Neuronal stem cell (in vitro differentiated cells): ENCODE measurements at regions not wholly inside any gene's neighbourhood (a gene's known extent, or its start where the extent isn't known, plus 50 kb on each side); places are given as distances from the start of the nearest gene placed in this dataset.
A peak's percentile ranks its signal among the peaks of the same experiment; 100 is the strongest.

Experiments
- DNase-seq: peaks from one replicate; pipeline ENCODE4 v3.0.0-alpha.2; 2013; ENCODE audit warnings: low spot score
- H2AFZ ChIP-seq: one replicate; pipeline ENCODE4 v1.6.1; 2013; ENCODE audit warnings: mild to moderate bottlenecking, low read length, inconsistent platforms
- H2AK5ac ChIP-seq: 2 replicates; pipeline ENCODE4 v1.6.1; 2013; ENCODE audit warnings: low read depth, mild to moderate bottlenecking, inconsistent platforms, low read length, moderate library complexity, mixed read lengths
- H2BK120ac ChIP-seq: 2 replicates; pipeline ENCODE4 v1.6.1; 2013; ENCODE audit warnings: low read depth, mild to moderate bottlenecking, inconsistent platforms, low read length, moderate library complexity, mixed read lengths
- H2BK12ac ChIP-seq: one replicate; pipeline ENCODE4 v1.6.1; 2013; ENCODE audit warnings: low read length, inconsistent platforms
- H2BK15ac ChIP-seq: 2 replicates; pipeline ENCODE4 v1.6.1; 2013; ENCODE audit warnings: mild to moderate bottlenecking, low read length, inconsistent platforms, mixed read lengths
- H2BK5ac ChIP-seq: one replicate; pipeline ENCODE4 v1.6.1; 2013; ENCODE audit warnings: inconsistent platforms, mild to moderate bottlenecking, low read length, moderate library complexity
- H3K14ac ChIP-seq: one replicate; pipeline ENCODE4 v1.6.1; 2013; ENCODE audit warnings: low read length, inconsistent platforms
- H3K18ac ChIP-seq: 2 replicates; pipeline ENCODE4 v1.6.1; 2013; ENCODE audit warnings: low read length, inconsistent platforms
- H3K23ac ChIP-seq: 2 replicates; pipeline ENCODE4 v1.6.1; 2013; ENCODE audit warnings: low read depth, mild to moderate bottlenecking, mixed read lengths, low read length, inconsistent platforms; ENCODE audit not compliant: poor library complexity
- H3K27ac ChIP-seq: replicated peaks from 3 replicates; pipeline ENCODE4 v1.5.1; 2013; ENCODE audit warnings: low read length, inconsistent platforms
- H3K27me3 ChIP-seq, 3 experiments: 2 replicates each; pipeline ENCODE4 v1.6.1; 2013; ENCODE audit warnings: low read length in 3 of 3, mild to moderate bottlenecking in 2 of 3, inconsistent platforms in 1 of 3, low read depth in 1 of 3, mixed read lengths in 1 of 3, moderate library complexity in 1 of 3; ENCODE audit not compliant: control insufficient read depth in 3 of 3, insufficient read depth in 3 of 3
- H3K36me3 ChIP-seq, 2 donors: replicated peaks in 1 of 2; 2 replicates each; pipeline ENCODE4 v1.6.1; 2013; ENCODE audit warnings: low read length in 2 of 2; ENCODE audit not compliant: control insufficient read depth in 2 of 2, insufficient read depth in 2 of 2
- H3K4ac ChIP-seq: 2 replicates; pipeline ENCODE4 v1.6.1; 2013; ENCODE audit warnings: inconsistent platforms, mild to moderate bottlenecking, low read length, moderate library complexity
- H3K4me1 ChIP-seq, 2 donors: 1 replicate in 1 of 2; 2 replicates in 1 of 2; pipeline ENCODE4 v1.6.1; 2013; ENCODE audit warnings: low read length in 2 of 2, low read depth in 1 of 2; ENCODE audit not compliant: control insufficient read depth in 2 of 2, insufficient read depth in 1 of 2
- H3K4me2 ChIP-seq: one replicate; pipeline ENCODE4 v1.6.1; 2013; ENCODE audit warnings: mild to moderate bottlenecking, low read length, inconsistent platforms; ENCODE audit not compliant: insufficient read depth, poor library complexity, severe bottlenecking
- H3K4me3 ChIP-seq, 2 donors: 2 replicates each; pipeline ENCODE4 v1.5.1; 2013; ENCODE audit warnings: low read length in 2 of 2, mild to moderate bottlenecking in 2 of 2, inconsistent platforms in 1 of 2, moderate library complexity in 1 of 2
- H3K79me1 ChIP-seq: one replicate; pipeline ENCODE4 v1.6.1; 2013; ENCODE audit warnings: low read depth, mild to moderate bottlenecking, inconsistent platforms, low read length, moderate library complexity
- H3K9ac ChIP-seq: one replicate; pipeline ENCODE4 v1.6.1; 2013; ENCODE audit warnings: mild to moderate bottlenecking, low read depth, low read length, inconsistent platforms; ENCODE audit not compliant: poor library complexity
- H3K9me3 ChIP-seq, 2 donors: replicated peaks in 1 of 2; 2 replicates each; pipeline versions ENCODE3 to v1.6.1; 2013; ENCODE audit warnings: low read length in 2 of 2, mild to moderate bottlenecking in 2 of 2, inconsistent platforms in 1 of 2, low read depth in 1 of 2, mixed read lengths in 1 of 2, moderate library complexity in 1 of 2; ENCODE audit not compliant: control insufficient read depth in 2 of 2, insufficient read depth in 1 of 2
- H4K8ac ChIP-seq: one replicate; pipeline ENCODE4 v1.6.1; 2013; ENCODE audit warnings: low read depth, mild to moderate bottlenecking, inconsistent platforms, low read length, moderate library complexity
- H4K91ac ChIP-seq: one replicate; pipeline ENCODE4 v1.6.1; 2013; ENCODE audit warnings: low read length, low read depth, mild to moderate bottlenecking, inconsistent platforms; ENCODE audit not compliant: poor library complexity
- WGBS, 2 donors: extraction: QIAGEN DNeasy Blood & Tissue Kit; methylation state at CpG; one replicate each; pipeline ENCODE4 v1.1.7; 2013; ENCODE audit warnings: missing lambda C conversion rate in 2 of 2, mixed read lengths in 1 of 2; ENCODE audit not compliant: insufficient read length in 2 of 2, insufficient replicate concordance in 1 of 2; ENCODE audit errors: extremely low coverage in 2 of 2; 5-methylcytosine and 5-hydroxymethylcytosine counted together

- Histone ChIP-seq H4K91ac (no peak overlapping the region), H2BK15ac (no peak overlapping the region), H2BK12ac (no peak overlapping the region), H2AK5ac (no peak overlapping the region), H3K4me2 (no peak overlapping the region), H4K8ac (no peak overlapping the region), H2BK120ac (no peak overlapping the region), H3K4me1 (no peaks in the 10 kb centered on the region), H2AFZ (no peak overlapping the region), H3K4ac (no peak overlapping the region), H3K36me3 (no peaks in the 10 kb centered on the region), H3K4me3 (no peak overlapping the region), H3K23ac (no peak overlapping the region), H3K14ac (no peak overlapping the region), H3K18ac (no peak overlapping the region), H3K27me3 (no peaks in the 10 kb centered on the region), H2BK5ac (no peak overlapping the region), H3K27ac (no peak overlapping the region), H3K9ac (no peak overlapping the region), H3K9me3 (no peaks in the 10 kb centered on the region), H3K79me1 (no peaks in the 10 kb centered on the region)
- no CpG with 5 or more reads among the region's 6 CpGs for WGBS, 2 donors
- DNase-seq, result no peak
Measured at GRCh38 chr12:28851781-28852180, 297.3 kb upstream of the FAR2 start.

DNA sequence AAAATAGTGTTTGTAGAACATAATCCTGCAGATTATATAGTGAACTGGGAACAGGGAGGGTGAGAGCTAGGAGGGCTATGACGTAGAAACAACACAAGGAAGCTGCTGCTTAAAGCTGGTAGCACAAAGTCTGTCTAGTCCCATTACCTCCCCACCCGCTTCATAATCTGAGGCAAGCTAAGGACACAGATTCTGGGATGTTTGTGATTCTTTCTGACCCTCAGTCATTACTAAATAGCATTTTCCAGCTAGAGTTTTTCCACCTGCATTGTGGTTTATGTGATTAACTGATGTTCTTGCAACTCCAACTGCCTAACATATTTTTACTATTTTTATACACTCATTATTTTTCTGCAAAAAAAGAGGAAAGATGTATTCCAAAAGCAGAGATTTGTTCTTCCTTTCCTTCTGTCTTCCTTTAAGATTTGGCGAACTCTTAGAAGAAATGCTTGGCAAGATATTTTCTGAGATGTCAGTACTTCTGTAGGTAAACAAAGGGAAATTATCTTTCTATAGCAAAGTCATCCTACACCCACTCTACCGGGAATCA is 293.2 kb upstream of the FAR2 start:
- WGBS, 2 donors, result no CpG with 5 or more reads among the region's 4 CpGs
- Histone ChIP-seq H3K4me3 (no peak overlapping the region), H2BK5ac (no peak overlapping the region), H3K23ac (no peak overlapping the region), H3K4me2 (no peak overlapping the region), H3K4ac (no peak overlapping the region), H3K14ac (no peak overlapping the region), H3K36me3 (no peaks in the 10 kb centered on the region), H3K18ac (no peak overlapping the region), H3K4me1 (no peaks in the 10 kb centered on the region), H4K91ac (no peak overlapping the region), H2BK12ac (no peak overlapping the region), H3K9me3 (no peaks in the 10 kb centered on the region), H3K27ac (no peak overlapping the region), H2AK5ac (no peak overlapping the region), H3K9ac (no peak overlapping the region), H4K8ac (no peak overlapping the region), H2AFZ (peak overlapping the region; percentile 37), H2BK15ac (no peak overlapping the region), H3K27me3 (no peaks in the 10 kb centered on the region), H2BK120ac (no peak overlapping the region), H3K79me1 (no peaks in the 10 kb centered on the region)
- DNase-seq, result no peak

DNA sequence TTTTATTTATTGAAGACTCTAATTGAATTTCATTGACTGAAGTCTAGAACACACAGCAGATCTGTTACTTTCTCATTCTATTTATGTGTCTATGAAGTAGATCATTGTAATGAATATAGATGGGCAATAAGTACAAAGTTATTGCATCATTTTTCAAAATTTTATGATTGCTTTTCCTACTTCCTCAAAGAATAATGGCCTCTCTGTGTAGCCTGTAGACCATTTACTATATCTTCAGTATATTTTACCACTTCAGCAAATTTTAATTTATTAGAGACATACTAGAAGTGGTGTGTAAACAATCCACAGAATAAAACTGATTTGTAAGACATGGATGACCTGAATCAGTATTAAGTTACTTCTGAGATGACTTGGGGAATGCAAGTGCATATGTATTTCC is 291.7 kb upstream of the FAR2 start:
- no peak overlapping the region for H2BK120ac ChIP-seq
- H3K14ac ChIP-seq, result no peak overlapping the region
- no peak overlapping the region for H3K9ac ChIP-seq
- no peak overlapping the region for H2AK5ac ChIP-seq
- no peak overlapping the region for H2BK5ac ChIP-seq
- no peak overlapping the region for H2AFZ ChIP-seq
- no peak overlapping the region for H3K27ac ChIP-seq
- H3K4me3 ChIP-seq, result no peak overlapping the region
- no peak overlapping the region for H3K4ac ChIP-seq
- no peak overlapping the region for H2BK15ac ChIP-seq
- no peak overlapping the region for H2BK12ac ChIP-seq
- H3K23ac ChIP-seq, result no peak overlapping the region
- H3K9me3 ChIP-seq, result no peaks in the 10 kb centered on the region
- no peaks in the 10 kb centered on the region for H3K27me3 ChIP-seq
- no peak overlapping the region for H4K91ac ChIP-seq
- H4K8ac ChIP-seq, result no peak overlapping the region
- no peaks in the 10 kb centered on the region for H3K79me1 ChIP-seq
- H3K18ac ChIP-seq, result no peak overlapping the region
- no peak overlapping the region for H3K4me2 ChIP-seq
- H3K36me3 ChIP-seq, result no peaks in the 10 kb centered on the region
- H3K4me1 ChIP-seq, result no peaks in the 10 kb centered on the region
- DNase-seq, result no peak

DNA sequence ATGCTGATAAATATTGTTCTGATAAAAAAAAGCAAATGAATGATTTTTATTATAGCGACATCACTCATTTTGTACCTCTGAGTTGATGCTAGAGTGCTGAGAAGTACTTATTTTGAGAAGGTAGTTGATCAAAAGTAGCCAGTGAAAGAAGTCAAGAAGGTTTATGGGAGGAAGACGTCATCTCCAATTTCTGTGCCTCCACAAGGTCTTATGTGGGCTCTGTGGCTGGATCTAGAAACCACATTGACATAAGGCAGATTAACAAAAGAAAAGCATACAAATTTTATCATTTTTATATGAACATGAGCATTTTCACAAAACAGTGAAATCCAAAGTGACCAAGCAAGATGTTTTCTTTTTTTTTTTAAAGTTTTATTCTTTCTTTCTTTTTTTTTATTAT is 289.5 kb upstream of the FAR2 start:
- Histone ChIP-seq H3K23ac (no peak overlapping the region), H3K4me3 (no peak overlapping the region), H2BK120ac (no peak overlapping the region), H4K8ac (no peak overlapping the region), H3K4me2 (no peak overlapping the region), H3K36me3 (no peaks in the 10 kb centered on the region), H3K9ac (no peak overlapping the region), H2BK5ac (no peak overlapping the region), H3K4me1 (no peaks in the 10 kb centered on the region), H3K14ac (no peak overlapping the region), H2BK12ac (no peak overlapping the region), H3K4ac (no peak overlapping the region), H3K9me3 (no peaks in the 10 kb centered on the region), H2AFZ (no peak overlapping the region), H3K79me1 (no peaks in the 10 kb centered on the region), H4K91ac (no peak overlapping the region), H3K27ac (no peak overlapping the region), H2BK15ac (no peak overlapping the region), H3K27me3 (no peaks in the 10 kb centered on the region), H3K18ac (no peak overlapping the region), H2AK5ac (no peak overlapping the region)
- no CpG with 5 or more reads among the region's 2 CpGs for WGBS, 2 donors
- no peak for DNase-seq
